GM18909 (cell line): ENCODE measurements at regions not wholly inside any gene's neighbourhood (a gene's known extent, or its start where the extent isn't known, plus 50 kb on each side); places are given as distances from the start of the nearest gene placed in this dataset.

Experiments
- ATAC-seq: cut with Tn5 transposase; IDR thresholded peaks from one replicate; pipeline ENCODE4 v1.9.1; 2021; ENCODE audit warnings: mild to moderate bottlenecking; ENCODE audit not compliant: unreplicated experiment, poor library complexity

GRCh38 chr21:14871861-14872260, 192.9 kb downstream of the NRIP1 start:
- no peak for ATAC-seq

DNA sequence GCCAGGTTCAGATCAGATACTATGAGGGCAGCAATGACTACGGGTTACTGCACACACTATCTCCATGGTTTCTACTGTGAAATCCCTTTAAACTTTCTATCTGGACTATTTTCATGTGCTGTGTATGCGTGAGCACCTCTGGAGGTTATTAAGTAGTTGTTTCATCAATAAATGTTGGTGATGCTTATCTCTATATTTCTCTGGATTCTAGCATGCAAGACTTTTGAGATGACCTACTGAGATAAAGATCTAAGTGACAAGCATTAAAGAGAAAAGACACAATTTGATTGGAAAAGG, 194.0 kb downstream of the NRIP1 start:
- no peak for ATAC-seq

DNA sequence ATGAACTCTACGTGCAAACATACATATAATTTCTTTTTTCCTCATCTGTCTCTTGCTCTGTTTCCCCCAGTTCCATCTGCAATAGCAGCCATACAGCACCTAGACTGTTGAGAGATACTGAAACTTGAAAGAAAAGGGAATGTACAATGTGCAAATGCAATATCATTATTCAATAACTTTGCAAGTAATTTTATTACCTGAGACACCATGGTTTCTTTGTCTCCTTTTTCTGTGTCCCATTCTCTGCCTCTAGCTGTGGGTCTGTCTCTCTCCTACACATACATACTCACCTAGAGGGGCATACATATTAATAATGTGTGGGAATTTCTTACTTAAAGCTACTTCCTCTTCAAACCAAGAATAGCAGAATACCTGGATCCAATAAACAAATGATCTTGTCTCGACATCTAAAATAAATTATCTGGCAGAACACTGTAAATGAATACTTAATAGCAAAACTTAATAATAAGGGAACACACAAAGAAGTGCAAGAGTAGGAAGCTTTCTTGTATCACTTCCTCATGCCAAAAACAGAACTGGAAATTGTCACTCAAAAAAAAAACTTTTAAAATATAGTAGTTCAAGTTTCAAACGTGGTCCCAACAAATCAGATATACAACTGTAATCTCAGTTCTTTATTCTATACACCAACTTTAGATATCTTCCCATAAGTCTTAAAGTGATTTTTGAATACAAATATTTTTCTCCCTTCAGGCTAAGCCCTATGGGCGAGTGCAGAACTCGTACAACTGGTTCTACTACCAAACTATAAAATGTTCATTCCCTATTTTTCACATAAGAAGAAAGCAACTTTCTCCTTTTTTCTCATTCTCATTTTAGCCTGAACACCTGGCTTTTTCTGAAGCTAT, 194.6 kb downstream of the NRIP1 start:
- peak; percentile 66 for ATAC-seq

DNA sequence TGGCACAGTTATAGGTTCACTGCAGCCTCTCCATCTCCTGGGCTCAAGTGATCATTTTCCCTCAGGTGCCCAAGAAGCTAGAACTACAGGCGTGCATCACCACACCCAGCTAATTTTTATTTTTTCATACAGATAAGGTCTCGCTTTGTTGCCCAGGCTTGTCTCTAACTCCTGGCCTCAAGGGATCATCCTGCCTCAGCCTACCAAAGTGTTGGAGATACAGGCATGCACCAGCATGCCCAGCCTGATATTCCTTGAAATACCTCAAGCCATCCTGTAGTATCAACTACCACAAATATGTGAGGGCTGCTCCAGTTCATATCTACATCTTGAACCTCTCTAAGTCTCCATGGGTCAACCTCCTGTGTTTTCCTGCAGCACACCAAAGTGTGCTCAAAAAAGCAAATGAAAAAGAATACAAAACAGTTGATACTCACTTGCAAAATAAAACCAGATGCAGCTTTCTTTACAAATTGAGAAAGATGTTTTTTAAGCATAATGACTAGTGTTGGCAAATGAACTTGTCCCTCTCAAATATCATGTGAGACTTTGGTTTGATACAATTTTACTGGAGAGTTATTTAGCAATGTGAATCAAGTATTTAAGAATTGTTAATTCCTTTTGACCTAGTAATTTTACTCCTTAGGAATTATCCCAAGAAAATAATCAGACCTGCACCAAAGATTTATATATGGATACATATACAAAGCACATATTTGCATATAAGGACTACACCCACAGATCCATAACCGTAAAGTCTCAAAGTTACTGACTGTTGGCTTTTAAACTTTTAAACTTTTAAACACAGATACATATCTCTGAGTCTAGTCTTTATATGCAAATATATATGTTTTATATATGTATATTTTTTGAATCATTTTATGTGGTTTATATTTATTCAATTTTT, 197.7 kb downstream of the NRIP1 start:
- ATAC-seq = no peak

DNA sequence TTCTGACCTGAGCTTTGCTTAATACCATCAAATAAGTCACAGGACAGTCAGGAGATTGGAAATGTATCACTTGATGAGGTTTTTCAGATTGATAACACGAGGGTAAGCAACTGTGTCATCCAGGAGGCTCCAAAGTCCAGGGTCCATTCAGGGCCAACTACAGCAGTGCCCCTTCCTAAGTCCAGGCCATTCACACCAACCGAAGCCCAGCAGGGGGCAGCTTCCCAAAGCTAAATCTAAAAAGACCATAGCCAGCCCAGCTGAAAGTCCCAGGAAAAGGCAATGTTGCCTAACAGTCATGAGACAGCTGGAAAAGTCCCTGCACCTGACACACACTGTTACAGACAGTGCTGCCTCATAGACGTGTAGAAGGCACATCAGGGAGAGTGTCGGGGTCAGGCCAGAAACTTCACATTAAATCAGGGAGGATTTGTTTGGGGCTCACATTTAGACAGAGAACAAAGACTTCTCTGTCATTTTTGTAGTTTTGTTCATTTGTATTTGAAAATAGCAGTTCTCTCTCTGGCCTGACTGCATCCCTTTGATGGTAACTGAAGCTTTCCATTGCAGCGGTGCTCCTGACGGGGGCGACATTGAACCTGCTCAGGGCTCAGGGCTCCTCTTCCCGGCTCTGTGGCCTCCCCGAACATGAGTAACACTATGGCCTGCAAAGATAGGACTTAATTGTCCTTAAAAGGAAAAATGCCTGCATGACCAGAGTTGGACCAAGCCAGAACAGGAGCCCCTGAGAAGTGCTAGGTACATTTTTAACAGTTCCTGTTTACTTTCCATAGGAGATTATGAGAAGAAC, 200.4 kb downstream of the NRIP1 start:
- ATAC-seq = peak; percentile 88

DNA sequence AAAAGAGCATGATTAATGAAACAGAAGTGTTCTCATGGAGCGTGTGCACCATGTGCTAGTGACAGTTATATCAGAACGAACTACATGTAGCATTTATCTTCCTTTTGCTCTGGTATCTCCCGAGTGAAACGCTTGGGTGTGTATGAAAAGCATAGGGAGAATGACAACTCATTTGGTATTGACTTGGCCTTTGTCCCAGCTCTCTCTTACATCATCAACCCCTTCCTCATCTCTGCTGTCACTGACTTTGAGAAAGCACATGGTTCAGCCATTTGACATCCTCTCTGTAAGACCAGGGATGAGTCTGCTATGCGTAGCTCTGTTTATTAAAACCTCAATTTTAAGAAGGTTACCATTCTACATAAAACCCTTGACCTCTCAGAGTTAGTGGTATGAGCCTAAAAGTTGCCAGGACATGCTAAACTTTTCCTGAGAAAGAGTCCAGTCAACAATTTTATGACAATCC, 201.0 kb downstream of the NRIP1 start:
- ATAC-seq = no peak

GRCh38 chr21:14862794-14863720, 201.7 kb downstream of the NRIP1 start:
- no peak for ATAC-seq

DNA sequence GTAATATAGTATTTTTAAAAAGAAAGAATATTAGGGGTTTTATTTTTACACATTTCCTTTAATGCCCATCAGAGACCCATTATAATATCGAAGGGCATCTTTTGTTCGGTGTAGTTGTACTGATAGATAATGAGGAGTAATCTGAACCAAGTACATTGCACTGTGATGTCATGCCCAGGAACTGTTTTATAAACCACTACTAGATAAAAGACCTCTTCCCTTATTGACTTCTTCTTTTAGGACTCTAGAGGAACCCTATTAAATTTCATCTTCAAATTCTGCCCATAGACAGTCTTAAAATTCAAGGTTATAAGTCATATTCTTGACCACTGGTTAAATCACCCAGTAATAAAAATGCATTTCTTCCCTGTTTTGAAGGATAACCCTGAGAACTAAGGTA, 206.5 kb downstream of the NRIP1 start:
- ATAC-seq = no peak

- ATAC-seq = no peak
These were observed 207.3 kb downstream of the NRIP1 start for GRCh38 chr21:14857529-14857928.

DNA sequence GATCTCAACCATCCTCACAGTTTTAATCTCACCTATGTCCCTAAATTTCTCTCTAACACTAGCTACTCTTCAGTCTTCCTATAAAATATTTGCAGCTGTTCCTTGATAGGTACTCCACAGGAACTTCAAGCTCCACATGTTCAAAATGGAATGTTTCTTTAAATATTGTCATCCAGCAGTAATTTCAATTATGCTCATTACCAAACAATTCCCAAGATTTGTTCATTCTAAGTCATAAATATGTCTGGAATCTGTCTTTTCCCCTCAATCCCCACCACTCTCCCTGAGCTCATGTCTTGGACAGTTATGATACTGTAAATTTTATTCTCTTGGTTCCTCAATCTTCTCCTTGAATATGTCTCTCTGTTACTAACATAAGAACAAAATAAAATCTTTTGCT, 214.4 kb downstream of the NRIP1 start:
- no peak for ATAC-seq

GRCh38 chr21:14846621-14847020, 218.2 kb downstream of the NRIP1 start:
- no peak for ATAC-seq

DNA sequence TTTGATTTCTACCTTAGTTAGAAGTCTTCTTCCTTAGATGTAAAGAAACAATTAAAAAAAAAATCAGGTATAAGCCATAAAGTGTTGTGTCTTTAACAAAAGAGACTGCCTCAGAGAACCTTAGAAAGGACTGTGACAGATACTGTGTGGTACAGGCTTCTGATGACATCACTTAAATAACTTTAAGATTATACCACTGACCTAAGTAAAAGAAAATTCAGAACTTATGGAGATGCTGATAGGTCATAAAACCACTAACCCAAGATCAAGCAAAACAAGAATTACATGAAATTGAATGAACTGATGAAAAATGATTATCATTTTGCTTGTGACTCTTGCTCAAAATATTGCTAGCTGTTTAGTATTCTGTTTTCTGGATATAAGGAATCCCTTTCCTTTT, 220.8 kb downstream of the NRIP1 start:
- no peak for ATAC-seq

DNA sequence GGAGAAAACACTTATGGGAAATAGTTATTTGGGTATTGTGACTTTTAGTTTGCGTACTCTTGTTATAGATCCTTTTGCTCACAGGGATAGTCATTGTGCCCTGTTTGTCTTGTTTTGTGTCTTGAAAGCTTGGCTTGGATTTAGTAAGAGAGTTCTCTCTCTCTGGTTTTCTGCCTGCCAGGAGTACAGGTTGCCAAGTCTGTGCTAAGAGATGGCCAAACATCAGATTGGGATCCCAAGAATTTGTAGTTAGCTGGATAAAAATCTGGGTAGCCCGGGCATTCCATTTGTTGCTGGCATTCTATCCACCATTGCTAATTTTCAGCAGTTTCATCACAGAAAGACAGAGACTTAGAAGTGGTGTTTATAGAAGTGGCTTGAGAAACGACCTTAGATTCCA, 222.2 kb downstream of the NRIP1 start:
- no peak for ATAC-seq

DNA sequence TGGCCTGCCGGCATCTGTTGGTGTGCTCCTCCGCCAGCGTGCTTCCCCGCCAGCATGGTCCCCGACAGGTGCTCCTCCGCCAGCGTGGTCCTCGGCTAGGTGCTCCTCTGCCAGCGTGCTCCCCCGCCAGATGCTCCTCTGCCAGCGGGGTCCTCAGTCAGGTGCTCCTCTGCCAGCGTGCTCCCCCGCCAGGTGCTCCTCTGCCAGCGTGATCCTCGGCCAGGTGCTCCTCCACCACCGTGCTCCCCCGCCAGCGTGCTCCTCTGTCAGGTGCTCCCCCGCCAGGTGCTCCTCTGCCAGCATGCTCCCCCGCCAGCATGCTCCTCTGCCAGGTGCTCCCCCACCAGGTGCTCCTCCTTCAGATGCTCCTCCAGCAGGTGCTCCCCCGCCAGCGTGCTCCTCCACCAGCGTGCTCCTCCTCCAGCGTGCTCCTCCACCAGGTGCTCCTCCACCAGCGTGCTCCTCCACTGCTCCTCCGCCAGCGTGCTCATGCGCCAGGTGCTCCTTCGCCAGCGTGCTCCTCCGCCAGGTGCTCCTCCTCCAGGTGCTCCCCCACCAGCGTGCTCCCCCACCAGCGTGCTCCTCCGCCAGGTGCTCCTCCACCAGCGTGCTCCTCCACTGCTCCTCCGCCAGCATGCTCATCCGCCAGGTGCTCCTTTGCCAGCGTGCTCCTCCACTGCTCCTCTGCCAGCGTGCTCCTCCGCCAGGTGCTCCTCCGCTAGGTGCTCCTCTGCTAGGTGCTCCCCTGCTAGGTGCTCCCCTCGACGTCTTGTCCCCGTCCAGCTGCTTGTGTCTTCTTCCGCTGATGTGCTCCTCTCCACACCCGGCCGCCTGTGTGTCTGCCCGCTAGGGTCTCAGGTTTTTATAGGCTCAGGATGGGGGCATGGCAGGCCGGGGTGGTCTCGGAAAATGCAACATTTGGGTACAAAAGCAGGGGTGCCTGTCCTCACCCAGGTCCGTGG, 223.0 kb downstream of the NRIP1 start:
- no peak for ATAC-seq

GRCh38 chr21:14838400-14838799, 226.4 kb downstream of the NRIP1 start:
- no peak for ATAC-seq

DNA sequence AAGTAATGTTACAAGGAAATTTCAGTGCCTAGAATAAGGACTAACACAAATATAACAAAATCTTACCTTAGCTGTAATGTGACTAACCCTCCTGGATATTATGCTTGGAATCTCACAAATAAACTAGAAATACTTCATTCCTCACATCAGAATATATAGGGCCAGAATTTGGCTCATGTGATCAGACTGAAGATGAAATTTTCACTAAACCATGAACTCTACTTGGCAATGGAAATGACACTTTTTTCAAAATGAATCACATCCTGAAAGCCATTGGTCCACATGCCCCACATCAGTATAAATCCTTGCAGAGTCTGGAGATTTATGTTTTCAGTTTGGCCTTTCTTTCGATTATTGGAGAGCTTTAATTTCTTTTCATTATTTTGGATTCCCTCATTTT, 227.8 kb downstream of the NRIP1 start:
- no peak for ATAC-seq

- ATAC-seq = no peak
These were observed 231.0 kb downstream of the NRIP1 start for GRCh38 chr21:14833666-14834351.

DNA sequence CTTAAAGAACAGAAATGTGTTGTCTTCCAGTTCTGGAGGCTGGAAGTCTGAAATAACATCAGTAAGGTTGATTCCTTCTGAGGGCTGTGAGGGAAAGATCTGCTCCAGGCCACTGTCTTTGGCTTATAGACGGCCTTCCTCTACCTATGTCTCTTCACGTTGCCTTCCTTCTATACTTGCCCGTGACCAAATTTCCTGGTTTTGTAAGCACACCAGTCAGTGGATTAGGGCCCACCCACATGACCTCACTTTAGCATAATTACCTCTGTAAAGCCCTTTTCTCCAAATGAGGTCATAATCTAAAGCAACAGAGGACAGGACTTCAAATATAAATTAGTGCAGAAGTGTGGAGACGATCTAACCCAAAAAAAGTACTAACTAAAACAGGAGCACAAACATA, 231.6 kb downstream of the NRIP1 start:
- no peak for ATAC-seq
